IPS-NIHi11 (cell line): ENCODE measurements at regions not wholly inside any gene's neighbourhood (a gene's known extent, or its start where the extent isn't known, plus 50 kb on each side); places are given as distances from the start of the nearest gene placed in this dataset.

Experiments used
- DNase-seq: peaks from one replicate; pipeline ENCODE4 v3.0.0; 2012; ENCODE audit warnings: mixed read lengths, low spot score

DNA sequence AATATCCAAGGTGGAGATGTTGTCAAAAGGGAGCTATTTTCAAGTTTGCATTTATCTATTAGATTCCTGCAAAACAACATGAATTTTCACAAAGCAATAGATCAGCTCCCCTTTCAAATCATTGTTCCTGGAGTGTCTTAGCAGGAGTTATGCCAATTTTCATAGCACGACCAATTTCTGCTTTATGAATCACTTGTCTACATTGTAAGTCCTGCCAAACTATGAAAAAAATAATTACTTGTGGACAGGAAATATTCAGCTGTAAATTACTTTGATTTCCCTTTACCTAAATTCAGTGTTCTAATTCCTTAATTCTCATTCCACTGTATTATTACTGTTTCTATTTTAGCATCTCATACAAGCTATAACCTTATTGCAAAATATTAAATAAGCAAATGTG, 1289.6 kb downstream of the NSUN3 start:
- DNase-seq, result no peak

DNA sequence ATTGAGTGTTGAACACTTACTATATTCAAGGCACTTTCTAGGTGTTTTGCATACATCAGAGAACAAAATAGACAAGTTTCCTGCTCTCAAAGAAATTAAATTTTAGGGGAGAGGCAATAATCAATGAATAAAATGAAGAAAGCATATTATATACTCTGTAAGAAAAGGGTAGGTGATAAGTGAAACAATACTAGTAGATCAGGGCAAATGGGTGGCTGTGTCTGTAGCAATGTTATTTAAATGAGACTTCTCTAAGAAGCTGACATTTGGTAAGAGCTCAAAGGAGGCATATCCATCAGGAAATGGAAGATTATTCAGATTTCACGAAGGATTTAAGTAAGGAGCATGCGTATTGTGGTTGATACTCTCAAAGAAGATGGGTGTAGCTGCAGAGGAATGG, 1291.6 kb downstream of the NSUN3 start:
- DNase-seq, result no peak

GRCh38 chr3:95356764-95357501, 1294.1 kb downstream of the NSUN3 start:
- DNase-seq, result no peak

GRCh38 chr3:95387242-95388021, 1324.6 kb downstream of the NSUN3 start:
- DNase-seq, result no peak

GRCh38 chr3:95389725-95390313, 1327.0 kb downstream of the NSUN3 start:
- no peak for DNase-seq

DNA sequence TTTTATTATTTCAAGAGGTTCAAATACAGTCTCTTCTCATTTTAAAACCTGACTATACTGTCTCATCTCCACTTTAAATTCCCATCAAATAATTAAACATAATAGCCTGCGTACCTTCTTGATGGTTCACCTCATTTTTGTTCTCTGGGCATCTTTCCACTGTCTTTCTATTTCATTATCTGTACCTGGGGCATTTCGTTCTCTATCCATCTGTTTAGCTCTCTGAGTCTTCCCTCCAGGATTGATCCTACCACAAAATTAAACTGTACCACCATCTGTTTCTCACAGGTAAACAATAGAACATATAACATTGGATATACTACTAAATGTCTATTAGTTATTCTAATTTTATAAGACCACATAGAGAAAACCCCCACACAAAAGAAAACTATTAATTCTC, 1331.4 kb downstream of the NSUN3 start:
- no peak for DNase-seq

GRCh38 chr3:95399585-95399984, 1336.7 kb downstream of the NSUN3 start:
- no peak for DNase-seq

GRCh38 chr3:95401693-95402092, 1338.8 kb downstream of the NSUN3 start:
- DNase-seq, result no peak

- DNase-seq, result peak; percentile 38
These were observed 1345.0 kb downstream of the NSUN3 start for GRCh38 chr3:95407709-95408463.

DNA sequence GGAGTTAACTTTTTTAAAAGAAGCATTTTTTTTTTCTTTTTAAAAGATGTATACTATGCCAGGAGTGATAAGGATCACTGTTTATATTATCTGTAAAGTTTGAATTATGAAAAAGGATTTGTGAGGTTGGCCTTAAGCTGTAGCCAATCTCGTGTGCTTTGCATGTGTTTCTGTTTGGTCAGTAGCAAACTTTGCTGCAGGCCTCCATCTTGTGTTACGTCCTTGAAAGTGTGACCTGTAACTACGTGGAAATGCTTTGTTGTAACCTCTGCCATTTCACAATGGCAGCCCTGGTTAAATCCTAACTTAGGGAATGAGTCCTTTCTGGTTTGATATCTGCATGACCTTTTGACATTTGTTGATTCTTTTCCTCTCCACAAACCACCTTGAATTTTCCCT, 1345.6 kb downstream of the NSUN3 start:
- no peak for DNase-seq

GRCh38 chr3:95418251-95418650, 1355.4 kb downstream of the NSUN3 start:
- no peak for DNase-seq

DNA sequence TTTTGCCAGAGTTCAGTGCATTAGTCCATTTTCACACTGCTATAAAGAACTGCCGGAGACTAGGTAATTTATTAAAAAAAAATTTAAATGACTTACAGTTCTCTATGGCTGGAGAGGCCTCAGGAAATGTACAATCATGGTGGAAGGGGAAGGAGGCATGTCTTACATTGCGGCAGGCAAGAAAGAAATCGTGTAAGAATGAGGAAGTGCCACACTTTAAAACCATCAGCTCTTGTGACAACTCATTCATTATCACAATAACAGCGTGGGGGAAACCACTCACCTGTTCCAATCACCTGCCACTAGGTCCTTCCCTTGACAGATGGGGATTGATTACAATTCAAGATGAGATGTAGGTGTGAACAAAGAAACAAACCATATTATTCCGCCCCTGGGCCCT, 1361.4 kb downstream of the NSUN3 start:
- no peak for DNase-seq

- no peak for DNase-seq
These were observed 1371.6 kb downstream of the NSUN3 start for GRCh38 chr3:95434491-95434890.

DNA sequence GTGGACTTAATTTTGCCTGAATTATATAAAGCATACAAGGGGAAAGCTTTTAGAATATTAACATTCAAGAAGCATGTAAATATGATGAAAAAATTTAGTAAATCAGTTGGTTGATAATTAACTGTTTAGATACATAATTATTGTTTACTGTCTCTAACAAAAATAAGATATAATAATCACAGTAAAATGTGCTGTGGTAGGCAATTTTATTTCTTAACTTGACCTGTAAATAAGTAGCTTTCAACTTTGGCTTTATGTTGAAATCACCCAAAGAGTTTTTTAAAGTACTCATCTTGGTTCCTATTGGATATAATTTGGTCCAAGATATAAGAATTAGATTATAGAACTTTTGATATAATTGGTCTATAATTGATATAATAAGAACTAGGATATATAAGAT, 1374.5 kb downstream of the NSUN3 start:
- DNase-seq, result no peak

DNA sequence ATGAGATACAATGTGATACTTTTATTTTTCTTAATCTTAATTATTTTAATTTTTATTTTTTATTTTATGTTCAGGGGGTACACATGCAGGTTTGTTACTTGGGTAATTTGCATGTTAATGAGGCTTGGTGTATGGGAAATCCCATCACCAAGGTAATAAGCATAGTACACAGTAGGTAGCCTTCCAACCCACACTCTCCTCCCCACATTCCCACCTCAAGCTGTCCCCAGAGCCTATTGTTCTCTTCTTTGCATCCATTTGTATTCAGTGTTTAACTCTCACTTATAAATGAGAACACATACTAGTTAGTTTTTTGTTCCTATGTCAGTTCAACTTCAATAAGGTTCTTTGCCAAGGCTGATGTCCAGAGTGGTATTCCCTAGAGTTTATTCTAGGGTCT, 1375.4 kb downstream of the NSUN3 start:
- DNase-seq, result no peak

GRCh38 chr3:95442766-95443165, 1371.6 kb upstream of the EPHA6 start:
- DNase-seq, result no peak

DNA sequence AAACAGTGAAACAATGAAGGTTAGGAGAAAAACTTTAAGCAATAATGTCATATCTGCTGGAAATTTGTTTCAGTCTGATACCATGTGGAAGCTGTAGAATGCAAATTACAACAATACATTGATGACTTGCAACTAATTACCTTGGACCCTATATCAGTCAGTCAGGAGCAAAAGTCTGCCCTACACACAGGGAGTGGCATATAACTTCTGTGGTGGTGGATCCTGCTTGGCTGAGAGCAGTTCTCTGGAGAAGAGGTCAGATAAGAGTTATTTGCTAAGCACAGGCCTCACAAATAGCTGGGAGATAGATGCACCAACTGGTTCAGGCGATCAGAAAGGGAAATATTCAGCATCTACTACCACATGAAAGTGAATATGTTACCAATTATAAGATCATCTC, 1364.6 kb upstream of the EPHA6 start:
- DNase-seq, result no peak

- DNase-seq, result no peak
These were observed 1361.2 kb upstream of the EPHA6 start for GRCh38 chr3:95453242-95453641.

DNA sequence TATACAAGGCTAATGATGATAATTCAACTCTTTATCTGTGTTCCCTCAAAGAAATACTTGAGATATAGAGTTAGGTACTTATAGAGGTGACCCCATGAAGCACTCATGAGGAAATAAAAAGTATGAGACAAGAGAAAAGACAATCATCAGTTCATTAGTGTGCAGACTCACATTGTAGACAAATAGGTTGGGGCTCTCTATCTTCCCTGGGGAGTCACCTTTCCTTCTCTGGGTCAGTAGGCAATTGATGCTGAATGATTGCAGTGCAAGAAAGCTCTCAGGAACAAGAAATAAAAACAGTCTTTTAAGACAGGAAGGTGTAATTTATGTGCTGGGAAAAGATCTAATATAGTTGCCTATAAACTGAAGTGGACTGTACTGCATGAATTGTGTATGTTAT, 1357.6 kb upstream of the EPHA6 start:
- no peak for DNase-seq

DNA sequence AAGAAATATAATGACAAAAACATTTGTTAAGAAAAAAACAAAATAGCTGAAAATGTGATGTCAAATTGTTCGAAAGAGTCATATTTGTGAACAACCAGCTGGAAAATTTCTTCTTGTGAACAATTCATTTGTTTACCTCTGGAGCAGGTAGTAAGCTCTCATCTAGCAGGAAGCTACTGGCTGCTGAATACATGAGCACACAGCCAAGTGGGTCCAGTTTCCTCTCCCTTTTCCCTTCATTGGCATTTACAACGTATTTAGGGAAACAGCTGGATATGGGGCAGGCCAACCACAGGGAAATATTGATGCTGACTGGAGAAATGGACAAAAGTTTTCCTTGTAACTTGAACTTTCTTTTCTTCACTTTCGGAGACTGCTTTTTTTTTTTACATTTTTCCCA, 1354.7 kb upstream of the EPHA6 start:
- DNase-seq, result no peak

GRCh38 chr3:95460274-95460673, 1354.1 kb upstream of the EPHA6 start:
- DNase-seq, result no peak

DNA sequence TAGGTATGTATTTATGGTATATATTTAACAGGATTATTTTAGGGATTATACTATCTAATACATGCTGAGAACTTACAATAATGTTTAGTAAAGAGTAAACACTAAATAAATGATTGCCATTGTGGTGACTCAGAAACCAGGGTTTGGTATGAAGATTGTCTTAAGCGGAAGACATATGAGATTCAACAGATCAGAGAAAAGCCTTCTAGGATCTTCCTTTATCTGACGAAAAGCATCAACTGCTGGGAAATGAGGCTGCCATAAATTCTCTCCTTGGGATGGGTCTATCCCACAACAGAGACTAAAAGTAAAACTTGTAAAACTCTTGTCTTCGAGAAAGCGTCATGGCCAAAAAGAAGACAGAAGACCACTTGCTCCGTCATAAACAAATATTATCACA, 1352.2 kb upstream of the EPHA6 start:
- no peak for DNase-seq

GRCh38 chr3:95464346-95464745, 1350.0 kb upstream of the EPHA6 start:
- no peak for DNase-seq
